GM18907 (cell line): ENCODE measurements at regions not wholly inside any gene's neighbourhood (a gene's known extent, or its start where the extent isn't known, plus 50 kb on each side); places are given as distances from the start of the nearest gene placed in this dataset.

Experiments used
- ATAC-seq: cut with Tn5 transposase; IDR thresholded peaks from one replicate; pipeline ENCODE4 v1.9.1; 2021; ENCODE audit warnings: mild to moderate bottlenecking, moderate library complexity; ENCODE audit not compliant: unreplicated experiment

- ATAC-seq, result no peak
Observed at GRCh38 chr7:21200503-21200902, 227.4 kb upstream of the SP4 start.

GRCh38 chr7:21214657-21215056 is 213.2 kb upstream of the SP4 start:
- ATAC-seq, result no peak

GRCh38 chr7:21215307-21215706 is 212.6 kb upstream of the SP4 start:
- no peak for ATAC-seq

- ATAC-seq, result no peak
Observed at GRCh38 chr7:21217365-21217764, 210.5 kb upstream of the SP4 start.

GRCh38 chr7:21218155-21218554 is 209.7 kb upstream of the SP4 start:
- ATAC-seq, result no peak

GRCh38 chr7:21221130-21221529 is 206.8 kb upstream of the SP4 start:
- ATAC-seq, result no peak

GRCh38 chr7:21238400-21239116 is 189.3 kb upstream of the SP4 start:
- ATAC-seq, result no peak

GRCh38 chr7:21243265-21243664 is 184.6 kb upstream of the SP4 start:
- ATAC-seq, result no peak

GRCh38 chr7:21251151-21251800 is 176.6 kb upstream of the SP4 start:
- ATAC-seq, result no peak

- no peak for ATAC-seq
Observed at GRCh38 chr7:21253740-21254687, 173.9 kb upstream of the SP4 start.

- no peak for ATAC-seq
Observed at GRCh38 chr7:21256310-21256877, 171.5 kb upstream of the SP4 start.

- no peak for ATAC-seq
Observed at GRCh38 chr7:21260939-21261338, 166.9 kb upstream of the SP4 start.

GRCh38 chr7:21261627-21262594 is 166.0 kb upstream of the SP4 start:
- peak; percentile 85 for ATAC-seq

GRCh38 chr7:21269021-21269420 is 158.9 kb upstream of the SP4 start:
- no peak for ATAC-seq

GRCh38 chr7:21276471-21277035 is 151.3 kb upstream of the SP4 start:
- no peak for ATAC-seq

- ATAC-seq, result no peak
Observed at GRCh38 chr7:21278944-21279343, 148.9 kb upstream of the SP4 start.

- no peak for ATAC-seq
Observed at GRCh38 chr7:21281193-21281592, 146.7 kb upstream of the SP4 start.

- ATAC-seq, result no peak
Observed at GRCh38 chr7:21293771-21294170, 134.1 kb upstream of the SP4 start.

GRCh38 chr7:21299766-21300165 is 128.1 kb upstream of the SP4 start:
- ATAC-seq, result no peak

GRCh38 chr7:21300692-21301091 is 127.2 kb upstream of the SP4 start:
- ATAC-seq, result no peak
